Esophagus squamous epithelium (tissue), 5 donors: ENCODE measurements at regions not wholly inside any gene's neighbourhood (a gene's known extent, or its start where the extent isn't known, plus 50 kb on each side); places are given as distances from the start of the nearest gene placed in this dataset.

Experiments used
- DNase-seq: peaks from one replicate; lab custom pipeline; 2025; lab: John Stamatoyannopoulos, UW
- H3K27ac ChIP-seq, 4 donors: fragments of 200-600 bp; sonication (generic); one replicate each; pipeline ENCODE4 v1.5.1; 2016 to 2019; ENCODE audit warnings: mild to moderate bottlenecking in 1 of 4
- H3K27me3 ChIP-seq, 4 donors: fragments of 200-600 bp; sonication (generic); 1 replicate in 3 of 4; 2 replicates in 1 of 4; pipeline versions ENCODE4 v1.5.1 to v1.6.0; 2017 to 2021; ENCODE audit warnings: antibody characterized with exemption in 1 of 4
- H3K36me3 ChIP-seq, 3 donors: fragments of 200-600 bp; sonication (generic); one replicate each; pipeline ENCODE4 v1.5.1; 2016 to 2019
- H3K4me1 ChIP-seq, 3 donors: fragments of 200-600 bp; sonication (generic); one replicate each; pipeline ENCODE4 v1.5.1; 2017 to 2019
- H3K4me3 ChIP-seq, 4 donors: fragments of 200-600 bp; sonication (generic); 1 replicate in 3 of 4; 2 replicates in 1 of 4; pipeline ENCODE4 v1.5.1; 2016 to 2019; ENCODE audit warnings: mild to moderate bottlenecking in 2 of 4, moderate library complexity in 1 of 4
- H3K9me3 ChIP-seq, 3 donors: fragments of 200-600 bp; sonication (generic); one replicate each; pipeline ENCODE4 v1.5.1; 2016 to 2019
- POLR2A ChIP-seq, 4 donors: fragments of 450-650 bp; IDR thresholded peaks; one replicate each; pipeline ENCODE4 v1.6.1; 2017; ENCODE audit warnings: antibody characterized with exemption in 4 of 4, mild to moderate bottlenecking in 4 of 4, moderate library complexity in 3 of 4
- WGBS, 2 donors: methylation state at CpG; one replicate each; pipeline ENCODE4 v1.1.5; 2018; 5-methylcytosine and 5-hydroxymethylcytosine counted together
- intact Hi-C: fragments of 100-400 bp; cut with DNase I; formaldehyde crosslinking; loops from one replicate; pipeline ENCODE4 v1.15.0; 2022
- TF ChIP-seq, protein P1 (sequence below), 6 experiments: fragments of 450-650 bp in 4 of 6; fragments of 200-600 bp in 2 of 6; sonication (generic) in 2 of 6; IDR thresholded peaks; one replicate each; pipeline ENCODE4 v1.5.1; 2016 to 2019; ENCODE audit warnings: antibody characterized with exemption in 6 of 6, mild to moderate bottlenecking in 4 of 6, moderate library complexity in 4 of 6
- donor health status: DM: yes; HTN: yes; CAD: no.

DNA sequence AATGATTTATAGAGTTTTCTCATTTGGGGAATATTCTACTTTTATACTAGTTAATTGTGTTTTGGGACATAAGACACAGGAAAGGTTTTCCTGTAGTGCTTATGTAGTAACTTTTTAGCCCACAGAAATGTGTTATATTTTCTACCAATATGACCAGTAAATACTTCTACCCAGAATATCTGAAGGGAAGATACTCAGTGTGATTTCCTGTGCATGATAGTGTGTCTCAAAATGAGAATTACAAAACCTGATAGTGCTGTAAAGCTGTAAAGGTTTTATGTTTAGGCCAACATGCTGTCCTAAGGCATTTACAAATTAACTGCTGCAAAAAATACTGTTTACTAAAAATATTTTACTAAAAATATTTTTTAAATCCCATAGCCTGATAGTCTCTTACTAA is 126.8 kb downstream of the RXFP2 start:
- TF ChIP-seq POLR2A (IDR thresholded peaks at IDR 0.05) = no peak
- TF ChIP-seq, protein P1, sequence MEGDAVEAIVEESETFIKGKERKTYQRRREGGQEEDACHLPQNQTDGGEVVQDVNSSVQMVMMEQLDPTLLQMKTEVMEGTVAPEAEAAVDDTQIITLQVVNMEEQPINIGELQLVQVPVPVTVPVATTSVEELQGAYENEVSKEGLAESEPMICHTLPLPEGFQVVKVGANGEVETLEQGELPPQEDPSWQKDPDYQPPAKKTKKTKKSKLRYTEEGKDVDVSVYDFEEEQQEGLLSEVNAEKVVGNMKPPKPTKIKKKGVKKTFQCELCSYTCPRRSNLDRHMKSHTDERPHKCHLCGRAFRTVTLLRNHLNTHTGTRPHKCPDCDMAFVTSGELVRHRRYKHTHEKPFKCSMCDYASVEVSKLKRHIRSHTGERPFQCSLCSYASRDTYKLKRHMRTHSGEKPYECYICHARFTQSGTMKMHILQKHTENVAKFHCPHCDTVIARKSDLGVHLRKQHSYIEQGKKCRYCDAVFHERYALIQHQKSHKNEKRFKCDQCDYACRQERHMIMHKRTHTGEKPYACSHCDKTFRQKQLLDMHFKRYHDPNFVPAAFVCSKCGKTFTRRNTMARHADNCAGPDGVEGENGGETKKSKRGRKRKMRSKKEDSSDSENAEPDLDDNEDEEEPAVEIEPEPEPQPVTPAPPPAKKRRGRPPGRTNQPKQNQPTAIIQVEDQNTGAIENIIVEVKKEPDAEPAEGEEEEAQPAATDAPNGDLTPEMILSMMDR (IDR thresholded peaks at IDR 0.05) = no peak
- Histone ChIP-seq H3K27ac (no peak overlapping the region), H3K27me3 (no peaks in the 10 kb centered on the region), H3K9me3 (no peaks in the 10 kb centered on the region), H3K4me1 (no peaks in the 10 kb centered on the region), H3K4me3 (no peak overlapping the region), H3K36me3 (no peaks in the 10 kb centered on the region)
- DNase-seq = no peak
- intact Hi-C loops = no loop called here

GRCh38 chr13:31867709-31868108 is 128.4 kb downstream of the RXFP2 start:
- no peak overlapping the region for H3K27ac ChIP-seq
- TF ChIP-seq, protein P1 (IDR thresholded peaks at IDR 0.05) = no peak
- no peak for TF ChIP-seq POLR2A (IDR thresholded peaks at IDR 0.05)
- DNase-seq = no peak
- no peaks in the 10 kb centered on the region for H3K36me3 ChIP-seq
- H3K4me3 ChIP-seq = no peak overlapping the region
- H3K9me3 ChIP-seq = no peaks in the 10 kb centered on the region
- H3K27me3 ChIP-seq = no peaks in the 10 kb centered on the region
- no peaks in the 10 kb centered on the region for H3K4me1 ChIP-seq
- intact Hi-C loops = no loop called here

GRCh38 chr13:31869582-31869981 is 130.3 kb downstream of the RXFP2 start:
- Histone ChIP-seq H3K4me1 (no peaks in the 10 kb centered on the region), H3K9me3 (no peaks in the 10 kb centered on the region), H3K27ac (no peak overlapping the region), H3K27me3 (no peaks in the 10 kb centered on the region), H3K36me3 (no peaks in the 10 kb centered on the region), H3K4me3 (no peak overlapping the region)
- WGBS, 2 donors = 94 to 97% methylated on average over 2 of the region's 2 CpGs
- intact Hi-C loops = no loop called here
- no peak for DNase-seq
- TF ChIP-seq, protein P1 (IDR thresholded peaks at IDR 0.05) = no peak
- no peak for TF ChIP-seq POLR2A (IDR thresholded peaks at IDR 0.05)

GRCh38 chr13:31870511-31870910 is 131.2 kb downstream of the RXFP2 start:
- intact Hi-C loops = no loop called here
- no peak for DNase-seq
- WGBS, 2 donors = 33 to 57% methylated on average over 2 of the region's 2 CpGs

GRCh38 chr13:31873145-31873544 is 133.8 kb downstream of the RXFP2 start:
- WGBS, 2 donors = 75 to 77% methylated on average over 2 of the region's 2 CpGs
- Histone ChIP-seq H3K36me3 (no peaks in the 10 kb centered on the region), H3K27me3 (no peaks in the 10 kb centered on the region), H3K4me1 (no peaks in the 10 kb centered on the region), H3K4me3 (no peak overlapping the region), H3K27ac (no peak overlapping the region), H3K9me3 (no peaks in the 10 kb centered on the region)
- intact Hi-C loops = no loop called here
- TF ChIP-seq POLR2A (IDR thresholded peaks at IDR 0.05) = no peak
- TF ChIP-seq, protein P1 (IDR thresholded peaks at IDR 0.05) = no peak
- DNase-seq = no peak

More at GRCh38 chr13:31870511-31870910, 131.2 kb downstream of the RXFP2 start:
- H3K27me3 ChIP-seq = no peaks in the 10 kb centered on the region
- H3K27ac ChIP-seq = no peak overlapping the region
- H3K4me1 ChIP-seq = no peaks in the 10 kb centered on the region
- TF ChIP-seq, protein P1 (IDR thresholded peaks at IDR 0.05) = no peak
- no peak for TF ChIP-seq POLR2A (IDR thresholded peaks at IDR 0.05)
- H3K4me3 ChIP-seq = no peak overlapping the region
- no peaks in the 10 kb centered on the region for H3K36me3 ChIP-seq
- H3K9me3 ChIP-seq = no peaks in the 10 kb centered on the region
